Upper lobe of left lung (tissue), 6 donors: ENCODE measurements at regions not wholly inside any gene's neighbourhood (a gene's known extent, or its start where the extent isn't known, plus 50 kb on each side); places are given as distances from the start of the nearest gene placed in this dataset.

ENCODE experiments used
- ATAC-seq, 2 donors: fragments of 200-7000 bp; cut with Tn5 transposase; one replicate each; pipeline ENCODE4 v1.9.1; 2022; ENCODE audit warnings: mild to moderate bottlenecking in 2 of 2, moderate library complexity in 2 of 2; ENCODE audit not compliant: low FRiP score in 2 of 2
- DNase-seq, 2 donors: peaks; one replicate each; pipeline ENCODE4 v3.0.0-alpha.2; 2019 to 2020
- H3K27ac ChIP-seq, 4 donors: fragments of 200-600 bp; sonication (generic); one replicate each; pipeline ENCODE4 v1.5.1; 2016 to 2019
- H3K27me3 ChIP-seq, 4 donors: fragments of 200-600 bp; sonication (generic); one replicate each; pipeline ENCODE4 v1.5.1; 2017 to 2019
- H3K36me3 ChIP-seq, 4 donors: fragments of 200-600 bp; sonication (generic); one replicate each; pipeline ENCODE4 v1.5.1; 2016 to 2019
- H3K4me1 ChIP-seq, 4 donors: fragments of 200-600 bp; sonication (generic); one replicate each; pipeline ENCODE4 v1.5.1; 2018 to 2019
- H3K4me3 ChIP-seq, 4 donors: fragments of 200-600 bp; sonication (generic); one replicate each; pipeline ENCODE4 v1.5.1; 2017 to 2019; ENCODE audit warnings: mild to moderate bottlenecking in 2 of 4, moderate library complexity in 1 of 4
- H3K9me3 ChIP-seq, 4 donors: fragments of 200-600 bp; sonication (generic); one replicate each; pipeline ENCODE4 v1.5.1; 2018 to 2019
- EP300 ChIP-seq, 4 donors: sonication (generic); formaldehyde crosslinking; IDR thresholded peaks; one replicate each; pipeline ENCODE4 v1.5.1; 2017; ENCODE audit warnings: antibody characterized with exemption in 4 of 4, control low read depth in 2 of 4
- POLR2A ChIP-seq, 4 donors: fragments of 450-650 bp; IDR thresholded peaks; one replicate each; pipeline ENCODE4 v1.5.1; 2016 to 2017; ENCODE audit warnings: antibody characterized with exemption in 4 of 4, mild to moderate bottlenecking in 2 of 4
- POLR2AphosphoS5 ChIP-seq, 2 donors: sonication (generic); formaldehyde crosslinking; IDR thresholded peaks; one replicate each; pipeline ENCODE4 v1.5.1; 2017; ENCODE audit warnings: antibody characterized with exemption in 2 of 2
- WGBS, 2 donors: methylation state at CpG; one replicate each; pipeline ENCODE4 v1.1.5; 2017 to 2018; 5-methylcytosine and 5-hydroxymethylcytosine counted together
- TF ChIP-seq, protein P1 (sequence below), 6 experiments: fragments of 450-650 bp in 4 of 6; fragments of 200-600 bp in 2 of 6; sonication (generic) in 2 of 6; IDR thresholded peaks; one replicate each; pipeline ENCODE4 v1.5.1; 2016 to 2019; ENCODE audit warnings: antibody characterized with exemption in 6 of 6
- donor health status: DM: no; HTN: no; CAD: no; lungs with moderate emphysema.
- donor health status: DM: no; HTN: yes; CAD: no; lungs with severe emphysema.

DNA sequence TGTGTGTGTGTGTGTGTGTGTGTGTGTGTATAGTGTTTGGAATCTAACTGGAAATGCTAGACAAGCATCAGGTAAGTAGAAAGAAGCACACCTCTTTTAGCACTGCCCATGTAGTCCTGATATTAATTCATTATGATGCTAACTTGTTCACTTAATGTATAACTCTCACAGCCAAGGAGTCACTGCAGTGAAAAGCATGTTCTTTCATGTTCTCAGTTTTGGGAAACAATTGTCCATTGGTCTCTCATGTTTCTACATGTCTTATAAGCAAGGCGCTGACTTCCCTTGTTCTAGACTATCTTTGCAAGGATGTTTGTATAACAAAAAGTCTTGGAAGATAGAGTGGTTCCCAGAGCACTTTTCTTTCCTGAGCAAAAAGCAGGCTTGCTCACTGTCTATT lies 148.8 kb upstream of the TNPO1 start:
- Histone ChIP-seq H3K27me3 (no peaks in the 10 kb centered on the region), H3K4me3 (no peak overlapping the region), H3K36me3 (no peaks in the 10 kb centered on the region), H3K4me1 (no peaks in the 10 kb centered on the region), H3K9me3 (no peaks in the 10 kb centered on the region), H3K27ac (no peak overlapping the region)
- DNase-seq (no peak), ATAC-seq (no peak)
- TF ChIP-seq, protein P1, sequence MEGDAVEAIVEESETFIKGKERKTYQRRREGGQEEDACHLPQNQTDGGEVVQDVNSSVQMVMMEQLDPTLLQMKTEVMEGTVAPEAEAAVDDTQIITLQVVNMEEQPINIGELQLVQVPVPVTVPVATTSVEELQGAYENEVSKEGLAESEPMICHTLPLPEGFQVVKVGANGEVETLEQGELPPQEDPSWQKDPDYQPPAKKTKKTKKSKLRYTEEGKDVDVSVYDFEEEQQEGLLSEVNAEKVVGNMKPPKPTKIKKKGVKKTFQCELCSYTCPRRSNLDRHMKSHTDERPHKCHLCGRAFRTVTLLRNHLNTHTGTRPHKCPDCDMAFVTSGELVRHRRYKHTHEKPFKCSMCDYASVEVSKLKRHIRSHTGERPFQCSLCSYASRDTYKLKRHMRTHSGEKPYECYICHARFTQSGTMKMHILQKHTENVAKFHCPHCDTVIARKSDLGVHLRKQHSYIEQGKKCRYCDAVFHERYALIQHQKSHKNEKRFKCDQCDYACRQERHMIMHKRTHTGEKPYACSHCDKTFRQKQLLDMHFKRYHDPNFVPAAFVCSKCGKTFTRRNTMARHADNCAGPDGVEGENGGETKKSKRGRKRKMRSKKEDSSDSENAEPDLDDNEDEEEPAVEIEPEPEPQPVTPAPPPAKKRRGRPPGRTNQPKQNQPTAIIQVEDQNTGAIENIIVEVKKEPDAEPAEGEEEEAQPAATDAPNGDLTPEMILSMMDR (IDR thresholded peaks at IDR 0.05): no peak
- TF ChIP-seq POLR2A (IDR thresholded peaks at IDR 0.05): no peak
- TF ChIP-seq EP300 (IDR thresholded peaks at IDR 0.05): no peak
- TF ChIP-seq POLR2AphosphoS5 (IDR thresholded peaks at IDR 0.05): no peak
- WGBS, 2 donors: 72 to 82% methylated on average over 1 of the region's 1 CpG

DNA sequence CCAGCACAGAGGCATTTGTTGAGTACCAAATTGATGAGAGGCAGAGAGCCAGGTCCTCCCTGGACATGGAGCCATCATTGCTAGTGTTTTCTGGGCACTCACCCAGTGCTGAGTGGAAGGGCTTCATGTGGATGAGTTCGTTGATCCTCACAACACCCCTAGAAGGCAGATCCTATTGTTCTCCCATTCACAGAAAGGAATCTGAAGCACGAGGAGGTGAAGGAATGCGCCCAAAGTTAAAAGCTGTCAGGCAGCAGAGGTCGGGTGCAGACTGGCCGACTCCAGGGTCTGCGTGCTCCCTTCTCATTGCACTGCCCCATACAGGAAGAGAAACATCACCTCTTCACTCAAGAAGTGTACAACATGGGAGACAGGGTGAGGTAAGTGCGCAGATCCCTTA lies 153.5 kb upstream of the TNPO1 start:
- WGBS, 2 donors: 75 to 76% methylated on average over 7 of the region's 7 CpGs

DNA sequence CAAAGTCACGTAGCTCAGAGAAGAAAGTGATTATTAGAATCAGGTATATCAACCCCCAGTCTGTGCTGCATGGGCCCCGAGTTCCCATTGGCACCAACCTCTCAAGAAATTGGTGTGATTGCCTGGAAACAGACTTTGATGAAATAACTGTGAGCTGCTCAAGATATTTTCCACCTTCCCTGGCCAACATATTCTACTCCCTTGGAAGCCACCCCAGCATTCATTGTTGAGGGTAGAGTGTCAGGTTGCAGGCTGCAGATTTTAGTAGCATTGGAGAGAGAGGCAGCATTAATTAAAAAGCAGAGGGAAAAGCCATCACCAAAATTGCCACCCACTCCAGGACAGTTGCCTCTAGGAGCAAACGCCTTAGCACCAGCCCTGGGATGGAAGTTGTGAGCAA lies 154.2 kb upstream of the TNPO1 start:
- no peak for DNase-seq
- TF ChIP-seq POLR2AphosphoS5 (IDR thresholded peaks at IDR 0.05): no peak
- no peak for TF ChIP-seq POLR2A (IDR thresholded peaks at IDR 0.05)
- TF ChIP-seq EP300 (IDR thresholded peaks at IDR 0.05): no peak
- TF ChIP-seq, protein P1 (IDR thresholded peaks at IDR 0.05): no peak
- 61 to 72% methylated on average over 3 of the region's 3 CpGs for WGBS, 2 donors
- H3K4me3 ChIP-seq: no peak overlapping the region
- H3K27me3 ChIP-seq: no peaks in the 10 kb centered on the region
- no peak overlapping the region for H3K27ac ChIP-seq
- H3K9me3 ChIP-seq: no peaks in the 10 kb centered on the region
- no peaks in the 10 kb centered on the region for H3K4me1 ChIP-seq
- H3K36me3 ChIP-seq: no peaks in the 10 kb centered on the region
- ATAC-seq: no peak

More for the DNA sequence above, 153.5 kb upstream of the TNPO1 start:
- Histone ChIP-seq H3K9me3 (no peaks in the 10 kb centered on the region), H3K4me3 (no peak overlapping the region), H3K27me3 (no peaks in the 10 kb centered on the region), H3K36me3 (no peaks in the 10 kb centered on the region), H3K4me1 (no peaks in the 10 kb centered on the region), H3K27ac (no peak overlapping the region)
- TF ChIP-seq EP300 (IDR thresholded peaks at IDR 0.05): no peak
- ATAC-seq: no peak
- no peak for DNase-seq

DNA sequence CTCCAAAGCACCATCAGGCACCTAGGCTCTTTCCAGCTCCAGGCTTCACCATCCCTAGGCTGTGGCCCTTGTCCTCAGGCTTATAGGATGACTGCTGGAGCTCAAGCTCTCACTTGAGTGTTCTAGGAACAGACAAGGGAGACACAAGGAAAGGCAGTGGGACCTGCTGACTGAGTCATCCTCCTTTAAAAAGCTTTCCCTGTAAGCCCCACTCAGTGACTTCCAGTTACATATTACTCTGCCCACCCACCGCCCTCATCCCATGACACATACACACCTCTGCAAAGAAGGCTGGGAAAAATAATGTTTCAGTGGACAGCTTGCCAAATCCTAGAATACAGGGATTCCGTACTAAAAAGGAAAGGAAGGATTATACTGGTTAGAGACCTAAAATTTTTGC lies 154.2 kb upstream of the ZNF366 start:
- Histone ChIP-seq H3K4me1 (no peaks in the 10 kb centered on the region), H3K27me3 (no peaks in the 10 kb centered on the region), H3K27ac (no peak overlapping the region), H3K4me3 (no peak overlapping the region), H3K36me3 (no peaks in the 10 kb centered on the region), H3K9me3 (no peaks in the 10 kb centered on the region)
- no peak for DNase-seq
- WGBS, 2 donors: 83 to 90% methylated on average over 2 of the region's 2 CpGs
- ATAC-seq: no peak
- TF ChIP-seq, protein P1 (IDR thresholded peaks at IDR 0.05): no peak
- TF ChIP-seq POLR2AphosphoS5 (IDR thresholded peaks at IDR 0.05) (no peak), POLR2A (IDR thresholded peaks at IDR 0.05) (no peak), EP300 (IDR thresholded peaks at IDR 0.05) (no peak)

DNA sequence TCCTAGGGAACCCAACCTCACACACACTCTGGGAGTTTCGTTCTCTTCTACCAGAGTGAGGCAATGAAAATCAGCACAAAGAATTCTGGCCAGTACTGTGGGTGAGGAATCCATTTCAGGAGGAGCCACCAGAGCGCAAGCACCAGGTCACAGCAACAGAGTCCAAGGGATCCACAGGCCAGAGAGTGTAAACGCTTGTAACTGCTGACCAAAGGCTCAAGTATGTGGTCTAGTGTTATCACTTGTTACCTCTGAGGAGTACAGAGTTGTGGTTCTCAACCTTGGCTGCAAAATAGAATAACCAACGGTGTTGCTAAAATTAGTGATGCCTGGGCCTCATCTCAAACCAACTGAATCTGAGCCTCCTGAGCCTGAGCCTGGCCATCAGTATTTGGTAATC lies 152.5 kb upstream of the ZNF366 start:
- Histone ChIP-seq H3K4me3 (no peak overlapping the region), H3K27me3 (no peaks in the 10 kb centered on the region), H3K36me3 (no peaks in the 10 kb centered on the region), H3K4me1 (no peaks in the 10 kb centered on the region), H3K27ac (no peak overlapping the region), H3K9me3 (no peaks in the 10 kb centered on the region)
- 89 to 91% methylated on average over 4 of the region's 4 CpGs for WGBS, 2 donors
- no peak for DNase-seq
- no peak for TF ChIP-seq EP300 (IDR thresholded peaks at IDR 0.05)
- no peak for ATAC-seq

DNA sequence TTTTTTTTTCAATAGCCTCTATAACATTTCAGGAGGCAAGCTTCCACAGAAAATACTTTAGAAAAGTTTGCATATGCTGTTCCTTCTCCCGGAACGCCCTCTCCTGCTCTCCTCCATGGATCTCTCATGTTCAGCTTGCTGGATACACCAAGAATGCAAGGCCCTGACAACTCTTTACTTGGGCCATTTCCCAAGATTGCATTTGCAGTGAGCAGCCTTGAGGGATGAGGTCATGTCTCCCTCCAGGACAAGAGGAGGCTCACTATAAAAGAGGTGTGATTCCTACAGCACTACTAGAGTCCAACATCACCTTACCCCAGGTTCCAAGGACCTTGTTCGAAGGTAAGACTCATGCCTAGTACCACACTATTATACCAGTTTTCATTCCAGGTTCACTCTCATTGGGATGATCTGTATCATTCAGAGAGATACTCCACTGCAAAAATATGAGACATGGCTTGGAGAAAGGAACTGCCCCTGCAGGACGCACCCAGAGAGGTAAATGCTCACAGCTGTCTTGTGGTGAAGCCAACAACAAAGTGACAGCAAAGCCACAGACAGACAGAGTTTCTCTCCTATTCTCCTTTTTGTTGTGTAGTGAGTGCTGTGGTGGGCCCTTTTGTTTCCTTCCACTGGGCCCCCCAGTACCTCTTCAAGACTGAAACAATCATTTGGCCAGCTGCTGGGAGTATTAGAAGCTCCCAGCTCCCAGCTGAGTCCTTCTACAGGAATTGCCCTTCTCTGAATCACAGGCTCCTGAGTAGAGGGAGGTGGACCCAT lies 151.7 kb upstream of the ZNF366 start:
- 89 to 91% methylated on average over 4 of the region's 4 CpGs for WGBS, 2 donors
- H3K27ac ChIP-seq: no peak overlapping the region
- H3K4me1 ChIP-seq: no peaks in the 10 kb centered on the region
- no peaks in the 10 kb centered on the region for H3K9me3 ChIP-seq
- DNase-seq: no peak
- no peaks in the 10 kb centered on the region for H3K36me3 ChIP-seq
- TF ChIP-seq POLR2AphosphoS5 (IDR thresholded peaks at IDR 0.05): no peak
- no peak for TF ChIP-seq EP300 (IDR thresholded peaks at IDR 0.05)
- TF ChIP-seq, protein P1 (IDR thresholded peaks at IDR 0.05): no peak
- no peak for TF ChIP-seq POLR2A (IDR thresholded peaks at IDR 0.05)
- H3K4me3 ChIP-seq: no peak overlapping the region
- no peak for ATAC-seq
- H3K27me3 ChIP-seq: no peaks in the 10 kb centered on the region
